ENCODE measurements at regions not wholly inside any gene's neighbourhood (a gene's known extent, or its start where the extent isn't known, plus 50 kb on each side); places are given as distances from the start of the nearest gene placed in this dataset.
"Not testable (repeated sequence)": the region's sequence is repeated elsewhere in the genome, so short reads cannot be mapped to it uniquely, and the experiment has no call there.

GRCh38 chr3:40939030-40939740 is 260.1 kb upstream of the CTNNB1 start:
- peak; percentile 60 for DNase-seq (ENCODE audit: low read depth, low spot score)

GRCh38 chr3:40939741-40940130 is 259.6 kb upstream of the CTNNB1 start:
- DNase-seq (ENCODE audit: low read depth, low spot score) = peak; percentile 45

- no peak for DNase-seq (ENCODE audit: low read depth, low spot score)
Observed at GRCh38 chr3:40940651-40941050, 258.7 kb upstream of the CTNNB1 start.

GRCh38 chr3:40947022-40947421 is 252.3 kb upstream of the CTNNB1 start:
- DNase-seq (ENCODE audit: low read depth, low spot score) = not testable (repeated sequence)

- DNase-seq (ENCODE audit: low read depth, low spot score) = peak; percentile 33
Observed at GRCh38 chr3:40949347-40949746, 250.0 kb upstream of the CTNNB1 start.

GRCh38 chr3:40951636-40952035 is 247.7 kb upstream of the CTNNB1 start:
- DNase-seq (ENCODE audit: low read depth, low spot score) = peak; percentile 93

GRCh38 chr3:40961104-40961857 is 238.0 kb upstream of the CTNNB1 start:
- no peak for DNase-seq (ENCODE audit: low read depth, low spot score)

GRCh38 chr3:40962721-40963120 is 236.6 kb upstream of the CTNNB1 start:
- DNase-seq (ENCODE audit: low read depth, low spot score) = no peak

GRCh38 chr3:40968666-40969065 is 230.6 kb upstream of the CTNNB1 start:
- no peak for DNase-seq (ENCODE audit: low read depth, low spot score)

GRCh38 chr3:40969341-40969740 is 230.0 kb upstream of the CTNNB1 start:
- DNase-seq (ENCODE audit: low read depth, low spot score) = no peak

GRCh38 chr3:40969756-40970466 is 229.4 kb upstream of the CTNNB1 start:
- DNase-seq (ENCODE audit: low read depth, low spot score) = no peak

GRCh38 chr3:40971191-40972168 is 227.8 kb upstream of the CTNNB1 start:
- DNase-seq (ENCODE audit: low read depth, low spot score) = peak; percentile 82

- no peak for DNase-seq (ENCODE audit: low read depth, low spot score)
Observed at GRCh38 chr3:40972350-40972749, 227.0 kb upstream of the CTNNB1 start.

- no peak for DNase-seq (ENCODE audit: low read depth, low spot score)
Observed at GRCh38 chr3:40973141-40973540, 226.2 kb upstream of the CTNNB1 start.

- DNase-seq (ENCODE audit: low read depth, low spot score) = peak; percentile 42
Observed at GRCh38 chr3:40975711-40976121, 223.6 kb upstream of the CTNNB1 start.

- DNase-seq (ENCODE audit: low read depth, low spot score) = no peak
Observed at GRCh38 chr3:40976241-40976640, 223.1 kb upstream of the CTNNB1 start.

GRCh38 chr3:40978442-40978841 is 220.9 kb upstream of the CTNNB1 start:
- no peak for DNase-seq (ENCODE audit: low read depth, low spot score)

- no peak for DNase-seq (ENCODE audit: low read depth, low spot score)
Observed at GRCh38 chr3:40979962-40980361, 219.3 kb upstream of the CTNNB1 start.

- no peak for DNase-seq (ENCODE audit: low read depth, low spot score)
Observed at GRCh38 chr3:40980467-40980866, 218.8 kb upstream of the CTNNB1 start.

- no peak for DNase-seq (ENCODE audit: low read depth, low spot score)
Observed at GRCh38 chr3:40985195-40985594, 214.1 kb upstream of the CTNNB1 start.

- no peak for DNase-seq (ENCODE audit: low read depth, low spot score)
Observed at GRCh38 chr3:40988468-40988867, 210.8 kb upstream of the CTNNB1 start.

Measured in astrocyte of the hippocampus (primary cell).